Peyer's patch (tissue), 4 donors: ENCODE measurements at regions not wholly inside any gene's neighbourhood (a gene's known extent, or its start where the extent isn't known, plus 50 kb on each side); places are given as distances from the start of the nearest gene placed in this dataset.

ENCODE experiments used
- DNase-seq, 3 donors: peaks; one replicate each; pipeline ENCODE4 v3.0.0-alpha.2; 2017 to 2019
- H3K27ac ChIP-seq, 4 donors: fragments of 200-600 bp; sonication (generic); one replicate each; pipeline ENCODE4 v1.5.1; 2016 to 2019
- H3K27me3 ChIP-seq, 2 donors: fragments of 200-600 bp; sonication (generic); one replicate each; pipeline ENCODE4 v1.5.1; 2019
- H3K36me3 ChIP-seq, 3 donors: fragments of 200-600 bp; sonication (generic); one replicate each; pipeline ENCODE4 v1.5.1; 2016 to 2019
- H3K4me1 ChIP-seq, 4 donors: fragments of 200-600 bp; sonication (generic); one replicate each; pipeline ENCODE4 v1.5.1; 2016 to 2019
- H3K4me3 ChIP-seq, 4 donors: fragments of 200-600 bp; sonication (generic); 1 replicate in 3 of 4; 2 replicates in 1 of 4; pipeline ENCODE4 v1.5.1; 2016 to 2019; ENCODE audit warnings: mild to moderate bottlenecking in 1 of 4
- H3K9me3 ChIP-seq, 4 donors: fragments of 200-600 bp; sonication (generic); one replicate each; pipeline ENCODE4 v1.5.1; 2016 to 2019; ENCODE audit warnings: mild to moderate bottlenecking in 1 of 4
- POLR2A ChIP-seq, 2 donors: fragments of 450-650 bp; IDR thresholded peaks; one replicate each; pipeline ENCODE4 v1.5.1; 2017; ENCODE audit warnings: antibody characterized with exemption in 2 of 2, mild to moderate bottlenecking in 2 of 2, moderate library complexity in 2 of 2
- TF ChIP-seq, protein P1 (sequence below), 6 experiments: fragments of 450-650 bp in 4 of 6; fragments of 200-600 bp in 2 of 6; sonication (generic) in 1 of 6; IDR thresholded peaks; one replicate each; pipeline ENCODE4 v1.5.1; 2017 to 2019; ENCODE audit warnings: antibody characterized with exemption in 6 of 6, mild to moderate bottlenecking in 3 of 6, moderate library complexity in 1 of 6

DNA sequence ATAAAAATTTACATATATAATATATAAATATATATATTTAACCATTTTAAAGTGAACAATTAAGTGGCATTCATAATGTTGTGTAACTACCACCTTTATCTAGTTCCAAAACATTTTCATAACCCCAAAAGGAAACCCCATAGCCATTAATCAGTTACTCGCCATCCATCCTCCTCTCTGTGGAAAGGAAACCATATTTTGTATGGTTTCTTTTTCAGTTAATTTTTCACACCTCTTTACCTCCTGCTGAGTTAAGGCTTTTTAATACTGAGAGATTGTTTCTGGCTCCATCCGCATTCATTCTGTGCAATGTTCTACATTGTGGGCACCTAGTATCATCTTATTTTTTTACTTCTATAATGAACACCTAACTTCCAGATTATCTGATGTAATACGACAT is 512.1 kb downstream of the LMO4 start:
- H3K4me3 ChIP-seq = no peak overlapping the region
- no peak overlapping the region for H3K27ac ChIP-seq
- H3K4me1 ChIP-seq = no peaks in the 10 kb centered on the region
- H3K27me3 ChIP-seq = no peaks in the 10 kb centered on the region
- no peaks in the 10 kb centered on the region for H3K9me3 ChIP-seq
- DNase-seq = no peak
- no peaks in the 10 kb centered on the region for H3K36me3 ChIP-seq
- TF ChIP-seq POLR2A (IDR thresholded peaks at IDR 0.05) = no peak
- TF ChIP-seq, protein P1, sequence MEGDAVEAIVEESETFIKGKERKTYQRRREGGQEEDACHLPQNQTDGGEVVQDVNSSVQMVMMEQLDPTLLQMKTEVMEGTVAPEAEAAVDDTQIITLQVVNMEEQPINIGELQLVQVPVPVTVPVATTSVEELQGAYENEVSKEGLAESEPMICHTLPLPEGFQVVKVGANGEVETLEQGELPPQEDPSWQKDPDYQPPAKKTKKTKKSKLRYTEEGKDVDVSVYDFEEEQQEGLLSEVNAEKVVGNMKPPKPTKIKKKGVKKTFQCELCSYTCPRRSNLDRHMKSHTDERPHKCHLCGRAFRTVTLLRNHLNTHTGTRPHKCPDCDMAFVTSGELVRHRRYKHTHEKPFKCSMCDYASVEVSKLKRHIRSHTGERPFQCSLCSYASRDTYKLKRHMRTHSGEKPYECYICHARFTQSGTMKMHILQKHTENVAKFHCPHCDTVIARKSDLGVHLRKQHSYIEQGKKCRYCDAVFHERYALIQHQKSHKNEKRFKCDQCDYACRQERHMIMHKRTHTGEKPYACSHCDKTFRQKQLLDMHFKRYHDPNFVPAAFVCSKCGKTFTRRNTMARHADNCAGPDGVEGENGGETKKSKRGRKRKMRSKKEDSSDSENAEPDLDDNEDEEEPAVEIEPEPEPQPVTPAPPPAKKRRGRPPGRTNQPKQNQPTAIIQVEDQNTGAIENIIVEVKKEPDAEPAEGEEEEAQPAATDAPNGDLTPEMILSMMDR (IDR thresholded peaks at IDR 0.05) = no peak

DNA sequence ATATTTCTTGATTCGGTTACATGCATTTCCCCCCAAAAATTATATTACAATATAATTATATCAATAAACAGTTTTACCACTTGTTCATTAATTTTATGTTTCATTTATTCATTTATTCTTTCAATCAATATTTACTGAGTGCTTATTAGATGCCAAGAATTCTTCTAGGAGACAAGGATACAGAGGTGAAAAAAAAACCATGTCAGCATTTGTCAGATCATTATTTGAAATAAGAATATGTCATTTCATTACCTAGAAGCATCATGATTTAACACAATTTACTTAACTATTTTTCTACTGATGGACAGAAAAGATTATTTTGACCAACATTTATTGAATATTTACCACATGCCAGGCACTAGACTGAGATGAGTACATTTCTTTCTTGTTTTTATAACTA is 512.7 kb downstream of the LMO4 start:
- TF ChIP-seq, protein P1 (IDR thresholded peaks at IDR 0.05) = no peak
- no peak for TF ChIP-seq POLR2A (IDR thresholded peaks at IDR 0.05)
- DNase-seq = no peak
- Histone ChIP-seq H3K9me3 (no peaks in the 10 kb centered on the region), H3K27me3 (no peaks in the 10 kb centered on the region), H3K36me3 (no peaks in the 10 kb centered on the region), H3K27ac (no peak overlapping the region), H3K4me3 (no peak overlapping the region), H3K4me1 (no peaks in the 10 kb centered on the region)

DNA sequence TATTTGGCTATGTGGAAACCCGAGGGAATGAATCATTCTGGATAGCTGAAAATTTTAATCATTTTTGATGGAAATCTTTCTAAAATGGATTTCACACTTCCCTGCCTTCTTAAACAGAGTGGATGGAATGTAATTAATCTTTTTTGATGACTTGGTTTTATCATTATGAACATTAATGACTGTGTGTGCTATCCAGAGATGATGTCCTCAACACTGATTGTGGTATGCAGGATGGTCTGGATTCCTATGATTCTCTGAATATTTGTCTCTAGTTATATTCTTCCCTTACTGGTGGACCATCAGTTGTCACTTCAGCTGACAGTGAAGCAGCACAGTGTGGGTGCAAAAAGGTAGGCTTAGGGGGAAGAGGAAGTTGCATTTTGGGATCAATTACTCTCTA is 513.5 kb downstream of the LMO4 start:
- H3K4me3 ChIP-seq = no peak overlapping the region
- H3K36me3 ChIP-seq = no peaks in the 10 kb centered on the region
- H3K27ac ChIP-seq = no peak overlapping the region
- H3K9me3 ChIP-seq = no peaks in the 10 kb centered on the region
- no peaks in the 10 kb centered on the region for H3K4me1 ChIP-seq
- no peaks in the 10 kb centered on the region for H3K27me3 ChIP-seq
- no peak for TF ChIP-seq POLR2A (IDR thresholded peaks at IDR 0.05)
- TF ChIP-seq, protein P1 (IDR thresholded peaks at IDR 0.05) = no peak
- DNase-seq = no peak

DNA sequence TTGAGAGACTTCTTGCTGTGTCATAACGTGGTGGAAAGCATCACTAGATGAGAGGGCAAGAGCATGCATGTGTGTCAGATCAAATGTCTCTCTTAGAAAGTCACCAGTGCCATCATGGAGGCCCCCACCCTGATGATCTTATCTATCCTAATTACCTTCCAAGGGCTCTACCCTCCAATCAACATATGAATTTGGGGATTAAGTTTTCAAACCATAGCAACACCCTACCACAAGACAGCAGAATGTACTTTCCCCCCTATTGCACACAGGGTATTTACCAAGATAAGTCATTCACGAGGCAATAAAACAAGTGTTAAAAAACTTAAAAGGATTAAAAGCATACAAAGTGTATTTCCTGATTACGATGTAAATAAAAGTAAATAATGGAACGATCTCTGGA is 515.6 kb downstream of the LMO4 start:
- DNase-seq = no peak
- Histone ChIP-seq H3K27me3 (no peaks in the 10 kb centered on the region), H3K4me3 (no peak overlapping the region), H3K36me3 (no peaks in the 10 kb centered on the region), H3K27ac (no peak overlapping the region), H3K4me1 (no peaks in the 10 kb centered on the region), H3K9me3 (no peaks in the 10 kb centered on the region)
- TF ChIP-seq, protein P1 (IDR thresholded peaks at IDR 0.05) = no peak
- no peak for TF ChIP-seq POLR2A (IDR thresholded peaks at IDR 0.05)

DNA sequence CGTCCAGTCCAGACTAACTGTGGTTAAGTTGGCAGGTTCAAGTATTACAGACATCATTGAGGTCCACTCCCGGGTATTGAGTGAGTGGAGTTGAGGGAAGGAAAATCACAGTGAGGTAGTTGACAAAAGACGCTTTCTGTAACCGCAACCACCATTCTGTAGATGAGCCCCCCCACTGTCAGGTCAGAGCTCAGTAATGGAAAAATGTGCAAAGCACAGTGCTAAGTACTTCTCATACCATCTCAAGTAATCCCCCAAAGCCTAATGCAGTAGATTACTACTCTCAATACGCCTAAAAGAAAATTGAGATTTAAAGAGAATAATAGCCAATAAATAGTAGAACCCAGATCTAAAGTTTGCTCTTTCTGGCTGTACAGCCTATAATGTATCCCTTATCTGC is 522.8 kb downstream of the LMO4 start:
- Histone ChIP-seq H3K27ac (no peak overlapping the region), H3K27me3 (no peaks in the 10 kb centered on the region), H3K36me3 (no peaks in the 10 kb centered on the region), H3K9me3 (no peaks in the 10 kb centered on the region), H3K4me1 (no peaks in the 10 kb centered on the region), H3K4me3 (no peak overlapping the region)
- DNase-seq = no peak
- TF ChIP-seq POLR2A (IDR thresholded peaks at IDR 0.05) = no peak
- TF ChIP-seq, protein P1 (IDR thresholded peaks at IDR 0.05) = no peak
